PC-3 (cell line): ENCODE measurements at regions not wholly inside any gene's neighbourhood (a gene's known extent, or its start where the extent isn't known, plus 50 kb on each side); places are given as distances from the start of the nearest gene placed in this dataset.
"Not testable (repeated sequence)": the region's sequence is repeated elsewhere in the genome, so short reads cannot be mapped to it uniquely, and the experiment has no call there.

Experiments used
- ATAC-seq: fragments of 200-7000 bp; cut with Tn5 transposase; 2 replicates; pipeline ENCODE4 v1.9.1; 2020; ENCODE audit warnings: mild to moderate bottlenecking, moderate library complexity
- BruUV-seq: library from RNA; stranded (reverse); fragments of 400-500 nt; replicated peaks from 2 replicates; lab custom pipeline; 2021; lab: Mats Ljungman, UMichigan
- CTCF ChIA-PET: fragments of 300-600 bp; sonication (Branson Sonifier 250); formaldehyde crosslinking; loops from one replicate; lab custom pipeline; 2022; ENCODE audit warnings: antibody characterized with exemption; lab: Charles Lee
- POLR2A ChIA-PET: fragments of 300-600 bp; sonication (Branson Sonifier 250); formaldehyde crosslinking; loops from one replicate; lab custom pipeline; 2022; ENCODE audit warnings: antibody characterized with exemption; ENCODE audit not compliant: unreplicated experiment; lab: Charles Lee
- DNase-seq: peaks from one replicate; pipeline ENCODE4 v3.0.0-alpha.2; 2015
- H2AFZ ChIP-seq: fragments of 300-600 bp; sonication (generic); 2 replicates; pipeline ENCODE4 v1.6.0; 2016; ENCODE audit warnings: antibody characterized with exemption, low read length
- H3F3A ChIP-seq: fragments of 300-600 bp; sonication (generic); one replicate; pipeline ENCODE4 v1.6.0; 2017; ENCODE audit warnings: antibody characterized with exemption, low read length, control low read depth, mild to moderate bottlenecking; ENCODE audit not compliant: unreplicated experiment
- H3K27ac ChIP-seq: fragments of 300-600 bp; sonication (generic); 2 replicates; pipeline ENCODE4 v1.5.1; 2016; ENCODE audit warnings: mild to moderate bottlenecking, low read length
- H3K27me3 ChIP-seq: fragments of 300-600 bp; sonication (generic); 2 replicates; pipeline ENCODE4 v1.6.1; 2016; ENCODE audit warnings: low read length, mixed read lengths
- H3K36me3 ChIP-seq: fragments of 300-600 bp; sonication (generic); 2 replicates; pipeline ENCODE4 v1.6.1; 2016; ENCODE audit warnings: low read depth, mixed run types, low read length, mixed read lengths
- H3K4me1 ChIP-seq: fragments of 300-600 bp; sonication (generic); 2 replicates; pipeline ENCODE4 v1.5.1; 2016; ENCODE audit warnings: low read length; ENCODE audit not compliant: insufficient read depth
- H3K4me2 ChIP-seq: fragments of 300-600 bp; sonication (generic); 2 replicates; pipeline ENCODE4 v1.6.0; 2016; ENCODE audit warnings: low read length
- H3K4me3 ChIP-seq: fragments of 300-600 bp; sonication (generic); 2 replicates; pipeline ENCODE4 v1.5.1; 2016; ENCODE audit warnings: mild to moderate bottlenecking, low read length, mixed read lengths
- H3K79me2 ChIP-seq: fragments of 300-600 bp; sonication (generic); 2 replicates; pipeline ENCODE4 v1.6.1; 2017; ENCODE audit warnings: low read length, mixed read lengths
- H3K9ac ChIP-seq: fragments of 300-600 bp; sonication (generic); 2 replicates; pipeline ENCODE4 v1.6.0; 2016; ENCODE audit warnings: mild to moderate bottlenecking, low read length
- H3K9me2 ChIP-seq: fragments of 300-600 bp; sonication (generic); replicated peaks from 2 replicates; pipeline ENCODE4 v1.6.1; 2016; ENCODE audit warnings: mixed run types, low read length, mixed read lengths
- H3K9me3 ChIP-seq: fragments of 300-600 bp; sonication (generic); 2 replicates; pipeline ENCODE4 v1.6.1; 2016; ENCODE audit warnings: low read length, mixed read lengths
- H4K20me1 ChIP-seq: fragments of 300-600 bp; sonication (generic); 2 replicates; pipeline ENCODE4 v1.6.1; 2016; ENCODE audit warnings: low read length, mixed read lengths
- CTCF ChIP-seq: fragments of 300-600 bp; sonication (generic); conservative IDR thresholded peaks from 2 replicates; pipeline ENCODE4 v1.5.1; 2017; ENCODE audit warnings: antibody characterized with exemption, low read depth, mild to moderate bottlenecking, low read length
- EZH2 ChIP-seq: fragments of 300-600 bp; sonication (generic); IDR thresholded peaks from one replicate; pipeline ENCODE4 v1.6.1; 2017; ENCODE audit warnings: antibody characterized with exemption, mild to moderate bottlenecking, low read length; ENCODE audit not compliant: unreplicated experiment
- EZH2phosphoT487 ChIP-seq: fragments of 300-600 bp; sonication (generic); IDR thresholded peaks from 2 replicates; pipeline ENCODE4 v1.6.1; 2018; ENCODE audit warnings: mild to moderate bottlenecking, antibody characterized with exemption, low read length, borderline replicate concordance
- intact Hi-C: fragments of 100-400 bp; cut with micrococcal nuclease; formaldehyde crosslinking; loops from 2 replicates; pipeline ENCODE4 v1.9.0; 2023

DNA sequence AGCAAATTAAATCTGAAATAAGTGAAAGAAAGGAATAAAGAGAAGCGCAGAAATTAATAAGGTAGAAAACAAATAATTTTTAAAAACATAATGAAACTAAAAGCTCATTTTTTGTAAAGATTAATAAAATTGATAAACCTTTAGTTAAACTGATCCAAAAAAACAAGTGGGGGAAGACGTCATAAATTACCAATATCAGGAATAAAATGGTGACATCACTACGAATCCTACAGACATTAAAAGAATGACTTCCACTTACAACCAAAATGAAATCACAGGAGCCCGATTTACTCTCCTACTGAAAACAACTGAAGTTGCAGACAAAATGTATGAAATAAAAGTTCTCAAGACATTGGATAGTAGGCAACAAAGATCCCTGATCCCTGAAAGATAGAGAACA lies 68.1 kb upstream of the IFFO2 start:
- ChIA-PET CTCF (interaction anchor here (0.7 kb wide), 1 partner anchor 149 kb away, joined by 8 read pairs; no protein-coding TSS in a partner anchor), POLR2A (no interaction called here)
- no peaks in the 10 kb centered on the region for H3K9me3 ChIP-seq
- no peak overlapping the region for H3K4me3 ChIP-seq
- H3K27me3 ChIP-seq: no peaks in the 10 kb centered on the region
- no peak overlapping the region for H3K27ac ChIP-seq
- H2AFZ ChIP-seq: no peak overlapping the region
- DNase-seq (no peak), ATAC-seq (no peak)
- no peaks in the 10 kb centered on the region for H4K20me1 ChIP-seq
- intact Hi-C loops: no loop called here
- H3K79me2 ChIP-seq: no peaks in the 10 kb centered on the region
- H3K4me1 ChIP-seq: no peaks in the 10 kb centered on the region
- no TSS peak for BruUV-seq
- TF ChIP-seq EZH2 (no peak), EZH2phosphoT487 (no peak), CTCF (no peak)
- peaks cover 3% of the 10 kb centered on the region for H3F3A ChIP-seq
- no peak overlapping the region for H3K9ac ChIP-seq
- no peak overlapping the region for H3K4me2 ChIP-seq
- no peaks in the 10 kb centered on the region for H3K9me2 ChIP-seq
- H3K36me3 ChIP-seq: no peaks in the 10 kb centered on the region

GRCh38 chr1:19023787-19024186 lies 67.3 kb upstream of the IFFO2 start:
- no TSS peak for BruUV-seq
- H3K9me3 ChIP-seq: no peaks in the 10 kb centered on the region
- CTCF ChIA-PET: interaction anchor here (0.7 kb wide), 1 partner anchor 148 kb away, joined by 8 read pairs; no protein-coding TSS in a partner anchor

GRCh38 chr1:19021845-19022244 lies 65.4 kb upstream of the IFFO2 start:
- Histone ChIP-seq H3K27ac (no peak overlapping the region), H3K36me3 (no peaks in the 10 kb centered on the region), H4K20me1 (no peaks in the 10 kb centered on the region), H3K4me3 (no peak overlapping the region), H3F3A (peaks cover 3% of the 10 kb centered on the region), H3K4me1 (no peaks in the 10 kb centered on the region), H3K9me3 (no peaks in the 10 kb centered on the region), H3K9me2 (no peaks in the 10 kb centered on the region), H3K27me3 (no peaks in the 10 kb centered on the region), H3K79me2 (no peaks in the 10 kb centered on the region), H3K4me2 (no peak overlapping the region), H2AFZ (no peak overlapping the region), H3K9ac (no peak overlapping the region)
- ChIA-PET POLR2A (no interaction called here), CTCF (no interaction called here)
- BruUV-seq: no TSS peak
- ATAC-seq (no peak), DNase-seq (no peak)
- intact Hi-C loops: no loop called here
- TF ChIP-seq EZH2phosphoT487: no peak
- TF ChIP-seq CTCF: no peak
- TF ChIP-seq EZH2: no peak

More at GRCh38 chr1:19023787-19024186, 67.3 kb upstream of the IFFO2 start:
- no peak overlapping the region for H3K27ac ChIP-seq
- no peaks in the 10 kb centered on the region for H3K27me3 ChIP-seq
- no peak overlapping the region for H3K9ac ChIP-seq
- H3F3A ChIP-seq: peaks cover 3% of the 10 kb centered on the region
- H3K9me2 ChIP-seq: no peaks in the 10 kb centered on the region
- POLR2A ChIA-PET: no interaction called here
- no peak for ATAC-seq
- no peaks in the 10 kb centered on the region for H3K4me1 ChIP-seq
- no peaks in the 10 kb centered on the region for H3K36me3 ChIP-seq
- no peaks in the 10 kb centered on the region for H3K79me2 ChIP-seq
- no peak for DNase-seq
- no peak for TF ChIP-seq EZH2
- no peaks in the 10 kb centered on the region for H4K20me1 ChIP-seq
- no peak overlapping the region for H2AFZ ChIP-seq
- no peak overlapping the region for H3K4me3 ChIP-seq
- intact Hi-C loops: no loop called here
- H3K4me2 ChIP-seq: no peak overlapping the region

DNA sequence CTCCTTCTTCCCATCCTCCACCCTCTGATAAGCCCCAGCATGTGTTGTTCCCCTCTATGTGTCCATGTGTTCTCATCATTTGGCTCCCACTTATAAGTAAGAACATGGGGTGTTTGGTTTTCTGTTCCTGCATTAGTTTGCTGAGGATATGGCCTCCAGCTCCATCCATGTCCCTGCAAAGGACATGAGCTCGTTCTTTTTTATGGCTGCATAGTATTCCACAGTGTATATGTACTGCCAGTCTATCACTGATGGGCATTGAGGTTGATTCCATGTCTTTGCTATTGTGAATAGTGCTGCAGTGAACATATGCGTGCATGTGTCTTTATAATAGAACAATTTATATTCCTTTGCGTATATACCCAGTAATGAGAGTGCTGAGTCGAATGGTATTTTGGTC lies 62.8 kb upstream of the IFFO2 start:
- H3K27me3 ChIP-seq, BruUV-seq, H3K27ac ChIP-seq, H2AFZ ChIP-seq, H3K4me2 ChIP-seq, intact Hi-C loops, CTCF ChIA-PET, H3K9me2 ChIP-seq, H3K9ac ChIP-seq, DNase-seq, H3K9me3 ChIP-seq, H3K79me2 ChIP-seq, H3F3A ChIP-seq, ATAC-seq, POLR2A ChIA-PET, H3K4me3 ChIP-seq, H3K36me3 ChIP-seq, H3K4me1 ChIP-seq, H4K20me1 ChIP-seq: not testable (repeated sequence)
